VCaP (cell line): ENCODE measurements at regions not wholly inside any gene's neighbourhood (a gene's known extent, or its start where the extent isn't known, plus 50 kb on each side); places are given as distances from the start of the nearest gene placed in this dataset.
A peak's percentile ranks its signal among the peaks of the same experiment; 100 is the strongest.
"Not testable (repeated sequence)": the region's sequence is repeated elsewhere in the genome, so short reads cannot be mapped to it uniquely, and the experiment has no call there.

Experiments
- H3K27ac ChIP-seq: fragments of 450-650 bp; 2 replicates; pipeline ENCODE4 v1.5.1; 2017
- TF ChIP-seq, protein P1 (sequence below): fragments of 450-650 bp; conservative IDR thresholded peaks from 2 replicates; pipeline ENCODE4 v1.5.1; 2017; ENCODE audit warnings: mild to moderate bottlenecking, moderate library complexity

DNA sequence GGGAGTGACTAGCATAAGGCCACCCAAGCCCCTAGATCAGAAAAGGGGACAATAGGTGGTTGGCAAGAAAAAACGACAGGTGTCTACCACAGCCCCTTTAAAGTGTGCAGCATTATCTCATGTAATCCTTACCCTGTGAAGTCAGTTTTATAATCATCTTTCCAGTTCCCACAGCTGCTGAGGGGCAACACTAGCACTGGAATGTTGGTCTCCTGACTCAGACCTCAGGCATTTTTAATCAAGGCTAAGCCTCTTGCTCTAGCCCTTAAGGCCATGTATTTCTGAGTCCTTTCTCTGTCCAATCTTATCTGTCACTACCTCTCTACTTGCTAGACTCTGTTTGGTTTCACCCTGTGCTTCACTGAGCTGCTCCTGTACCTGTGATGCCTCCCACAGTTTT, 171.7 kb downstream of the TLE3 start:
- TF ChIP-seq, protein P1, sequence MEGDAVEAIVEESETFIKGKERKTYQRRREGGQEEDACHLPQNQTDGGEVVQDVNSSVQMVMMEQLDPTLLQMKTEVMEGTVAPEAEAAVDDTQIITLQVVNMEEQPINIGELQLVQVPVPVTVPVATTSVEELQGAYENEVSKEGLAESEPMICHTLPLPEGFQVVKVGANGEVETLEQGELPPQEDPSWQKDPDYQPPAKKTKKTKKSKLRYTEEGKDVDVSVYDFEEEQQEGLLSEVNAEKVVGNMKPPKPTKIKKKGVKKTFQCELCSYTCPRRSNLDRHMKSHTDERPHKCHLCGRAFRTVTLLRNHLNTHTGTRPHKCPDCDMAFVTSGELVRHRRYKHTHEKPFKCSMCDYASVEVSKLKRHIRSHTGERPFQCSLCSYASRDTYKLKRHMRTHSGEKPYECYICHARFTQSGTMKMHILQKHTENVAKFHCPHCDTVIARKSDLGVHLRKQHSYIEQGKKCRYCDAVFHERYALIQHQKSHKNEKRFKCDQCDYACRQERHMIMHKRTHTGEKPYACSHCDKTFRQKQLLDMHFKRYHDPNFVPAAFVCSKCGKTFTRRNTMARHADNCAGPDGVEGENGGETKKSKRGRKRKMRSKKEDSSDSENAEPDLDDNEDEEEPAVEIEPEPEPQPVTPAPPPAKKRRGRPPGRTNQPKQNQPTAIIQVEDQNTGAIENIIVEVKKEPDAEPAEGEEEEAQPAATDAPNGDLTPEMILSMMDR: no peak
- H3K27ac ChIP-seq: no peak overlapping the region

DNA sequence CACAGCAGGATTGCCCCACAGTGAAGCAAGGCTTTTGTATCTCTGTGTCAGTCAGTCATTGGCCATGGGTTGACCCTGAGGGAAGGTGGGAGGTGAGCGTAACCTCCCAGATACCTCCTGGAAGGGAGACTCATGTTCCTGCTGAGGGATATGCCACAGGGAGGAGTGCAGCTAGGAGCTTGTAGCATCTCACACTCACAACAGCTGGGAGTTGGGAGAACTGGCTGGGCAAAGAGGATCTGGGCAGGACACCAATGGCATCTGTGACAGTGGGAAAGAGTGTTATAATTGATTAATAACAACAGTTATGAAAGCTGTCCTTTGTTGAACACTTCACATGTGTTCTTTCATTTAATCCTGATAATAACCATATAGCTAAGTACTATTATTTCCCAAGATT, 171.0 kb downstream of the TLE3 start:
- TF ChIP-seq, protein P1: no peak
- H3K27ac ChIP-seq: no peak overlapping the region

DNA sequence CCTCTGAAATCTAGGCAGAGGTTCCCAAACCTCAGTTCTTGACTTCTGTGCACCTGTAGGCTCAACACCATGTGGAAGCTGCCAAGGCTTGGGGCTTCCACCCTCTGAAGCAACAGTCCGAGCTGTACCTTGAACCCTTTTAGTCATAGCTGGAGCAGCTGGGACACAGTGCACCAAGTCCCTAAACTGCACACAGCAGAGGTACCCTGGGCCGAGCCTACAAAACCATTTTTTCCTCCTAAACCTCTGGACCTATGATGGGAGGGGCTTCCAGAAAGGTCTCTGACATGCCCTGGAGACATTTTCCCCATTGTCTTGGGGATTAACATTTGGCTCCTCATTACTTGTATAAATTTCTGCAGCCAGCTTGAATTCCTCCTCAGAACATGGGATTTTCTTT, 168.8 kb downstream of the TLE3 start:
- H3K27ac ChIP-seq: not testable (repeated sequence)

- TF ChIP-seq, protein P1: no peak
These were observed 167.6 kb downstream of the TLE3 start for GRCh38 chr15:69929905-69930630.

GRCh38 chr15:69930754-69931153, 167.0 kb downstream of the TLE3 start:
- peak overlapping the region; percentile 41 for H3K27ac ChIP-seq
- TF ChIP-seq, protein P1: no peak

More at GRCh38 chr15:69929905-69930630, 167.6 kb downstream of the TLE3 start:
- H3K27ac ChIP-seq: peak overlapping the region; percentile 41

DNA sequence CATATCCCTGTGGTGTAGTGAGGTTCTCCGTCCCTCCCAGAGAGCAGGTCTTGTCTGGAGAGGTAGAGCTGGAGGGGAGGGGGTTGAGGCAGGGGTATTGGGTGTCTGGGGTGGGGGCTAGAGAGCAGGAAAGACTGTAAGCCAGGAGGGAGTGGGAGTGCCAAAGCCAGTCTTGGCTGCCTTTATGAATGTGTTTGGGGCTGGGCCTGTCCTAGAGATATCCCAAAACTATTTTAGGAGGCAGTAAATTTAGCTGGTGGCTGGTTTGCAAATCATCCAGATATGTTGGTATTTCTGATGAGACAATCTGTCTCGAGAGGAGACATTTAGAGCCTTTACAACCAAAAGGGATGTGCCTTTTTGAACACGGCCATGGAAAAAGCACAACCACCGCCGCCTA, 166.6 kb downstream of the TLE3 start:
- TF ChIP-seq, protein P1: no peak
- H3K27ac ChIP-seq: no peak overlapping the region

GRCh38 chr15:69934607-69935006, 163.1 kb downstream of the TLE3 start:
- TF ChIP-seq, protein P1: no peak

DNA sequence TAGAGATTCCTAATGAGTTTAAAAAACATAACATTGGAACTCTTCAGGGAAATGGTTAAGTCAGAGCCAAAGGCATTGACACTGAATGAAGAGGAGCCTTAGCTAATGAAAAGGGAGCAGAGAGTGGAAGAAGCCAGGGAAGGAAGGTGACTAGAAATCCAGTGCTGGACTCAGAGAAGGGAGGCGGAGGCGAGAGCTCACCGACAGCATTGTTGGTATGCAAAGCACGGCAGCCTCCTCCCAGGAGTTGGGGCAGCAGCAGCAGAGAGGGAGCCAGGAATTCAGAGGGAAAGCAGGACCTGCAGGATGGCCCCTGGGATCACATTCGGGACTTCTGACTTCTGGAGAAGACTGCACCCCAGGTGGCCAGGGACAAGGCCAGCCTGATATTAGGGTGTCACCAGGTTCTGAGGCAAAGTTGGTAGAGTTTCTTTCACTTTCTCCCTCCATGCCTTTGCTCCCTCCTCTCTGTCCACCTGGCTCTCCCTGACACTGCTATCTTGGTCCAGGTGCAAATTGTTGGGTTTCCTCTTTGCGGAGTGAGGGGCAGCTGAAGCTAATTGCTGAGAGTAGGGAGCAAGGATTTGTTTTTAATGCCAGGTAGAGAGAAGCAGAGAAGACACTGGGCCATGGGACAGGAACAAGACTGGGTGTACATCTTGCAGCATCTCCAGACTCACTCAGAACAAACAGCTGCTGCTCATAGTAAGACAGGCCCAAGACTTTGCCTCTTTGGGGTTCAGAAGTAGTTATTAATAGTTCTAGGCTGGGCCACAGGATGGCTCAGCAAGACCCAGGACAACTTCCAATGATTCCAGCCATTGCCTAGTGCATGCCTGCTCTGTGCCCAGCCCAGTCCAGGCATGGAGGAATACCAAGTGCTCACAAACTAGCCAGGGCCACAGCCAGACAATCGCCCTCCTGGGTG, 157.9 kb downstream of the TLE3 start:
- H3K27ac ChIP-seq: no peak overlapping the region
- TF ChIP-seq, protein P1: no peak

More at GRCh38 chr15:69934607-69935006, 163.1 kb downstream of the TLE3 start:
- no peak overlapping the region for H3K27ac ChIP-seq
